ENCODE measurements at regions not wholly inside any gene's neighbourhood (a gene's known extent, or its start where the extent isn't known, plus 50 kb on each side); places are given as distances from the start of the nearest gene placed in this dataset.
A peak's percentile ranks its signal among the peaks of the same experiment; 100 is the strongest.

DNA sequence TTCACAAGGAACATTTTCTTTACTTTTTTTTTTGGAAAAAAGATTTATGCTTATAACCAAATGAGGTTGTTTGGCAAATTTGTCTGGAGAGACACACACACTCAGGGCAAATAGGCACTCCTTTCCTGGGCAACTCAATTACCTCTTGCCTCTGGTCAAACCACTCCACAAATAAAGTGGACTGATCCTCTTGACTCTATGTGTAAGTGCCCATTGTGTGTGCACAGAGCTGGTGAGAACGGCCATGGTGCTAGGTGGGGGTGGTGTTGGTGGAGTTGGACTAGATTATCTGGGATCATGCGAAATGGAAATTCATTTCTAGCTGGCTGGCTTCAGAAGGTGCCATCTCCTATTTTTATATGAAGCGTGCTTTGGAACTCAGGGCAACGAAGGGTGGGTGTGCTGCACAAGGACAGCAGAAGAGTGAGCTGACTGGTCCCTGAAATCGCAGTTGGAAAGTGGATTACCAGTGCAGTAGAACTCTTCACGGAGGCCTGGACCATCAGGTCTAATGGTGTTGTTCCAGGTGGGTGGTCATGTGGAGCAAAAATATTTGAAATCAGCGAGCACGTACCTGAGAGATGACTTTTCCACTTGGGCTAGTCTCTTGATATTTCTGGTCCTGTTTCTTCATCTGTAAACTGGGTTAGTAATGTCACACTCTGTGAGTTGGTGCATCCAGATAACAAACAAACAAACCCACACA lies 149.9 kb downstream of the RPIA start:
- H3K4me1 Mint-ChIP-seq: no peaks in the 10 kb centered on the region
- no peaks in the 10 kb centered on the region for H3K36me3 Mint-ChIP-seq
- H3K27me3 Mint-ChIP-seq (ENCODE audit: low read depth in 3 of 3): peaks cover 4 to 7% (median 6%) of the 10 kb centered on the region in 3 donors
- peaks cover 0 to 2% (median 0%) of the 10 kb centered on the region in 6 donors for H3K9me3 Mint-ChIP-seq
- H3K4me3 Mint-ChIP-seq: no peak overlapping the region
- no peak for DNase-seq
- H3K27ac Mint-ChIP-seq: no peak overlapping the region

DNA sequence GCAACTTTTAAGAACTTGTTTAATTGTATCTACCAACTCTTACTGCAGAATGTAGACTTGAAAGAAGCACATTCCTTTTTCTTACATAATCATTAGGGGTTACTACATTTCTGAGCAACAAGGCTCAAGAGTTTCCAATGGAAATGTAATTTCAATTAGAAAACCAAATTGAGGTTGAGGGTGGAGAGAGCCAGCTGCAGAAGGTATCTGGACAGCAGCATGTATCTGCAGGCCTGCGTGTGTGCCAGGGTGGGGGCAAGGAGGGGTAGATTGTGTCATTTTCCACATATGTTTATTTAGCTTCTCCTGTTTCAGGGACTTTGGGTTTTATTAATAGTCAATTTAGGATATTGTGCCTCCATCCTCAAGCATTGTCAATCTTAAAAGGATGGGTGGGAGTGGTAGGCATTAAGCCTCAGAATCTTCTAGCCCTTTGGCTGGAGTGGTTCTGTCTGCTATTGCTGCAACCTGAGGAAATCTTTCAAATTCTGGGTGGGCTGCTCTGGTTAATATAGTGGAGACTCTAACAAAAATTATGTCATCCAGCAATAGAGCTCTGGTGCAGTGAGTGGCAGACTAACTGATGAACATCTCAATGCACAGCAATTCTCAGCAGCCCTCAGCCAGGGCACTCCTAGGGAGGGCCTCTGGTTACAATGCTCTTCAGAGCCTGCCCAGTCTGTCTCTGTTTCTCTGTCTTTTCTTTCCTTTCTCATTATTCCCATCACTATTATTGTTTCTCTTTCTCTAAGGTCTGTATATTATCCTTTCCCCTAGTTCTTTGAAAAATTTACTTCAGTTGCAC lies 151.4 kb downstream of the RPIA start:
- Mint-ChIP-seq H3K4me1 (no peaks in the 10 kb centered on the region), H3K36me3 (no peaks in the 10 kb centered on the region), H3K27me3 (ENCODE audit: low read depth in 3 of 3) (peaks cover 4 to 8% (median 8%) of the 10 kb centered on the region in 3 donors), H3K27ac (no peak overlapping the region), H3K9me3 (peaks cover 0 to 2% (median 0%) of the 10 kb centered on the region in 6 donors), H3K4me3 (no peak overlapping the region)
- DNase-seq: no peak

DNA sequence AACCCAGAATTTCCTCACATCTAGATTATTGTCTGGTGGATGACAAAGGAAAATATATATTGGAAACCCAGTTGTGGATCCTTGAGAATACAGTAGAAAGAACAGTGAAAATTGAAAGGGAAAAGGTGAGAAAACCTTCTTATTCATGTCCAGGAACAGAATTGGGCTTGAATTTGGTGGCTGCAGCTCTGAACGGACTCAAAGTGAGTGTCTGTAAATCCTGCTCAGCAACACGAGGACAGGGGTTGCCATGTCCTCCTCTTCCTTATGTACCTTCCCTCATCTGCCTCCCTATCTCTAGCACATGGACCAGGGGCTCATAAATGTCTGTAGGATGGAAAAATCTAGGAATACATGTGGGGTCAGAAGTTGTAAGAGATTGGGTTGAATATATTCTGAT lies 152.2 kb downstream of the RPIA start:
- no peaks in the 10 kb centered on the region for H3K36me3 Mint-ChIP-seq
- no peak overlapping the region for H3K27ac Mint-ChIP-seq
- H3K9me3 Mint-ChIP-seq: peaks cover 0 to 2% (median 0%) of the 10 kb centered on the region in 6 donors
- H3K4me1 Mint-ChIP-seq: no peaks in the 10 kb centered on the region
- DNase-seq: no peak
- H3K4me3 Mint-ChIP-seq: no peak overlapping the region
- peaks cover 2 to 10% (median 10%) of the 10 kb centered on the region in 3 donors for H3K27me3 Mint-ChIP-seq (ENCODE audit: low read depth in 3 of 3)

DNA sequence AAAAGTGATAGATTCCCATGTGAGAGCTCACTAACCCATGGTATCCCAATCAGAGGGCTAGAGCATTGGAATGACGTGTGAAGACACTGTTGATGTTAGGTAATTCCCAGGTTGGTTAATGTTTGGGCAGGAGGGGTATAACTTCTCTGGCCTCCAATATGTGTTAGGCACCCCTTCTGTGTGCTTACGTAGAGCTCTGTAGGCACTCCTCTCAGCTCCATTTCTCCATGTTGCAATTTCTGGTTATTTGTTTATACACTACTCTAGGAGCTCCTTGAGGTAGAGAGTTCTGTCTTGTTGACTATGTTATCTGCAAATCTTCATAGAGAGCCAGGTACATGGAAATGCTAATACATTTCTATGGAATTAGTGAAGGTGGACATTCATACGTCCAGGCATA lies 153.5 kb downstream of the RPIA start:
- no peak overlapping the region for H3K27ac Mint-ChIP-seq
- peaks cover 2 to 10% (median 8%) of the 10 kb centered on the region in 3 donors for H3K27me3 Mint-ChIP-seq (ENCODE audit: low read depth in 3 of 3)

DNA sequence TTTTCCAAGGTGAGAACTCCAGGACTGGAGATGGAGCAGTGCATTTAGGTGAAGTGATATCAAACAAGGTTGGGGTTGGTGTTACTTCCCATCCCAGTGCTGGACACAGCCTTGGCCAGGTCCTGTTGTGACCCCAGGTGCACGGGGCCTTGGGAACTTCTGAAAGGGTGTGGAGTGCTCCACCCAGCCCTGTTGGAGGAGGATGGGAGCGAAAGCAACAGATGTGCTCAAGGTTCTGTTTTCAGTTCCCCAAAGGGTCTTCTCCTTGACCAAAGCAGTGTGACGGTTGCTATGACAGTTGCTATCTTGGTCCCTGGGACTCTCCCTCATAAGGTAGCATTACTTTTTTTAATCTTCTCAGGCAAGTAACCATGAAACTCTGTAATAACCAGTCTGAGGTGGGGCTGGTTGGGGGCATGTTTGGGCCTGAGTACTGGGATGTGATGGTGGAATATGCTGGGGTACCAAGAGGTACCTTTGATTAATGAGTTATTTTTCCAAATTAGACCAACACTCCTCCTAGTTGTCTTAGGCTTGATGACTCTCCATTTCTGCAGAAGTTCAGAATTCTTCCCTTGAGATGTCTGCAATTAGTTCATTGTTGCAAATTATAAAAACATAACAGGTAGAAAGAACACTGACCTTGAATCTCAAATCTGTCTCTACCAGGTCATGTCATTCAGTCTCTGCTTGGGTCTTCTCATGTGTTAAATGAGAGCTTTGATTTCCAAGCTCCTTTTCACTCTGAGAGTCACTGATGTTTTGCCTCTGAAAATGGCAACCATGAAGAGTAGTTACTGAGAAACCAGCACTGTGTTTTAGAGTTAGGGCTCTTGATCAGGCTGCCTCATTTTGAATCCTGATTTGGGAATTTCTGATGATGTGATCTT lies 154.5 kb downstream of the RPIA start:
- no peak overlapping the region for H3K27ac Mint-ChIP-seq
- H3K9me3 Mint-ChIP-seq: peaks cover 0 to 2% (median 0%) of the 10 kb centered on the region in 6 donors
- H3K4me1 Mint-ChIP-seq: no peaks in the 10 kb centered on the region
- H3K27me3 Mint-ChIP-seq (ENCODE audit: low read depth in 3 of 3): peaks cover 4 to 13% (median 8%) of the 10 kb centered on the region in 3 donors
- no peak overlapping the region for H3K4me3 Mint-ChIP-seq
- no peaks in the 10 kb centered on the region for H3K36me3 Mint-ChIP-seq
- no peak for DNase-seq

More for the DNA sequence above, 153.5 kb downstream of the RPIA start:
- no peaks in the 10 kb centered on the region for H3K4me1 Mint-ChIP-seq
- no peaks in the 10 kb centered on the region for H3K36me3 Mint-ChIP-seq
- peaks cover 0 to 2% (median 0%) of the 10 kb centered on the region in 6 donors for H3K9me3 Mint-ChIP-seq
- H3K4me3 Mint-ChIP-seq: no peak overlapping the region
- no peak for DNase-seq

DNA sequence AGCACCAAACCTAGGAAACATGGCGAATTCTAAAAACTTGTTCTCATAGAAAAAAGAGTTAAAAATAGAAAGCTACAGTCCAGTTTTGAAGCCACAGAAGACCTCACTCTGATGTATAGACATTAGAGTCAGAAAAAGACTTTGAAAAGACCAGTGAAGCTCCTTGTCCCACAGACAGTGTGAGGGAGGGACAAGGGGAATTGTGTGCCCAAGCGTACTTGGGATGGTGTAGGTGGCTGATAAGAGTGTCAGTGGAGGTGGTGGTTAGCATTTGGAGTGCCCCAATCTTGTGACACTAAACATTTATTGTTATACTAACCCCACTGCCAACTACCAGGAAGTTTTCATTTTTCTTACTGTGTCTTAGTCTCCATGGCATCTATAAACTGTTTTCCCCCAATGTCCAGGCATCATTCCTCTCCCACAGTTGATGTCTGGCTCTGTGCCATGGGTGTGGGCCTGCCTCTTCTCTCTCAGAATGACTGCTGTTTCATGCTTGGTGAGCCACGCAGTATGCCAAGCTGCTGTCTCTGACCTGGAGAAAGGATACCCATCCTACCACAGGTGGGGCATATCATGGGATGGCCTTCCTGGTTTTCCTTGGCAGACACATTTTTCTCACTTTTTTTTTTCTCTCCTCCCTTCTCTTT lies 161.4 kb downstream of the RPIA start:
- H3K9me3 Mint-ChIP-seq: no peaks in the 10 kb centered on the region
- no peaks in the 10 kb centered on the region for H3K36me3 Mint-ChIP-seq
- peak overlapping the region in 1 of 6 donors; percentile 14 for H3K27ac Mint-ChIP-seq
- peaks cover 0 to 2% of the 10 kb centered on the region in 2 donors for H3K4me1 Mint-ChIP-seq
- DNase-seq: no peak
- H3K27me3 Mint-ChIP-seq (ENCODE audit: low read depth in 3 of 3): peaks cover 2 to 12% (median 6%) of the 10 kb centered on the region in 3 donors
- no peak overlapping the region for H3K4me3 Mint-ChIP-seq

DNA sequence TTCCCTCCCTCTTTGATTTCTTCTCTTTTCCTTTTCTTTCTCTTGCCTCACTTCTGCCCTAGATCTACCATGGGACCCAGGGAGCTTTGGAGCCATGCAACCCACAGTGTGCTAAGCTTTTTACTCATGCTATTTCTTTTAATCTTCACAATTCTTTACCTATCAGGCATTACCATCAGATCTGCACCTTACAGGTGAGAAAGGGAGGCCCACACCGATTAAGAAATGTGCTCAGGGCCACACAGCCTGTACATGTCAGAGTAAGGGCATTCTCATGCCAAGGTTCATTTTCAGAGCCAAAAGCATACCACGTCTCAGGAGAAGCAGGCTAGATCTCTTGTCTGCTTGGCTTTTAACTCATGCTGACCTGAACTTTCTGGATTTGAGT lies 161.9 kb downstream of the RPIA start:
- Mint-ChIP-seq H3K9me3 (no peaks in the 10 kb centered on the region), H3K27ac (no peak overlapping the region), H3K4me3 (no peak overlapping the region), H3K4me1 (peaks cover 0 to 5% of the 10 kb centered on the region in 2 donors), H3K27me3 (ENCODE audit: low read depth in 3 of 3) (peaks cover 2 to 11% (median 7%) of the 10 kb centered on the region in 3 donors), H3K36me3 (no peaks in the 10 kb centered on the region)
- DNase-seq: no peak

DNA sequence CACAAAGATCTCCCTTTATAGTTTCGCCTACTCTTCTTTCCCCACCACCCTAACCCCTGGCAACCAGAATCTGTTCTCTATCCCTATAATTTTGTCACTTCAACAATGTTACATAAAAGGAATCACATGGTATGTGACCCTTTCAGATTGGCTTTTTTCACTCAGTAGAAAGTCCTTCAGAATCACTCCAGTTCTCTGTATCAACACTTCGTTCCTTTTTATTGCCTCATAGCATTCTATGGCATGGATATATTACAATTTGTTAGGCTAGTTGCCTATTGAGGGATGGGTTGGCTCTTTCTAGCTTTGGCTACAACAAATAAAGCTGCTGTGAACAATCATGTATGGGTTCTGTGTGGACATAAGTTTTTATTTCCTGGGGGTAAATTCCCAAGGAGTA lies 163.1 kb downstream of the RPIA start:
- no peak overlapping the region for H3K27ac Mint-ChIP-seq
- H3K36me3 Mint-ChIP-seq: no peaks in the 10 kb centered on the region
- DNase-seq: no peak
- no peaks in the 10 kb centered on the region for H3K9me3 Mint-ChIP-seq
- H3K27me3 Mint-ChIP-seq (ENCODE audit: low read depth in 3 of 3): peaks cover 2 to 11% (median 6%) of the 10 kb centered on the region in 3 donors
- H3K4me1 Mint-ChIP-seq: peaks cover 0 to 5% of the 10 kb centered on the region in 2 donors
- H3K4me3 Mint-ChIP-seq: no peak overlapping the region

DNA sequence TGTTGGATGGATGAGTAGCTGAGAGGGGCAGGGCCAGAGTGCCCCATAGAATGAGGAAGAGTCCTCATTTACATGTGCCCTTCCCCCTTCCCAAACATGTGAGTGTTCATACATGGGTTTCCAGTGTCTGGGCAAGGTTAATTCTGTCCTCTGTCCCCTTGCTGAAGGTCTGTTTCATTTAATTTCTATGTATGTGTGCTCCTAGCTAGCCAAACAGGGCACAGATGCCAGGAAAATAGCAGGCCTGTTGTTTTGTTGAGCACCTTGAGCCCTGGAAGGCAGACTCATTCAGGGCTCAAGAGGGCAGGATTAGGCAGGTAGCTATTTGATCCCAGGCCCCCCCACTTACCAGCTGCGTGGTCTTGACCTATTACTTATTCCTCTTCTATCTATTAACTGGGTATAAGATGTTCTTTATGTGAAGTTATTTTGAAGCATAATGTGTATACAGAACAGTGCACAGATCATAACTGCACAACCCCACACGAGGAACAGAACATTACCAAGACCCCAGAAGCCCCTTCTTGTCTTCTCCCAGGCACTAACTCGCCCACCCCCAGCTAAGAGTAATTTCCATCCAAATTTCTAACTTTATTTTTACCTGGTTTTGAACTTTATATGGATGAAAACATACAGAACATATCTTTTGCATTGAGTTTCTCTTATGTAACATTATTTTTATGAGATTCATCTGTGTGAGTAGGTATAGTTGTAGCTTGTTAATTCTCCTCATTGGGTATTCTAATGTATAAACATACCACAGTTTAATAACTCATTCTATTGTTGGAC lies 164.3 kb downstream of the RPIA start:
- H3K9me3 Mint-ChIP-seq: no peaks in the 10 kb centered on the region
- H3K4me1 Mint-ChIP-seq: peaks cover 0 to 5% of the 10 kb centered on the region in 2 donors
- no peak for DNase-seq
- H3K27me3 Mint-ChIP-seq (ENCODE audit: low read depth in 3 of 3): peaks cover 2 to 8% (median 6%) of the 10 kb centered on the region in 3 donors
- H3K27ac Mint-ChIP-seq: no peak overlapping the region
- H3K4me3 Mint-ChIP-seq: no peak overlapping the region
- no peaks in the 10 kb centered on the region for H3K36me3 Mint-ChIP-seq

DNA sequence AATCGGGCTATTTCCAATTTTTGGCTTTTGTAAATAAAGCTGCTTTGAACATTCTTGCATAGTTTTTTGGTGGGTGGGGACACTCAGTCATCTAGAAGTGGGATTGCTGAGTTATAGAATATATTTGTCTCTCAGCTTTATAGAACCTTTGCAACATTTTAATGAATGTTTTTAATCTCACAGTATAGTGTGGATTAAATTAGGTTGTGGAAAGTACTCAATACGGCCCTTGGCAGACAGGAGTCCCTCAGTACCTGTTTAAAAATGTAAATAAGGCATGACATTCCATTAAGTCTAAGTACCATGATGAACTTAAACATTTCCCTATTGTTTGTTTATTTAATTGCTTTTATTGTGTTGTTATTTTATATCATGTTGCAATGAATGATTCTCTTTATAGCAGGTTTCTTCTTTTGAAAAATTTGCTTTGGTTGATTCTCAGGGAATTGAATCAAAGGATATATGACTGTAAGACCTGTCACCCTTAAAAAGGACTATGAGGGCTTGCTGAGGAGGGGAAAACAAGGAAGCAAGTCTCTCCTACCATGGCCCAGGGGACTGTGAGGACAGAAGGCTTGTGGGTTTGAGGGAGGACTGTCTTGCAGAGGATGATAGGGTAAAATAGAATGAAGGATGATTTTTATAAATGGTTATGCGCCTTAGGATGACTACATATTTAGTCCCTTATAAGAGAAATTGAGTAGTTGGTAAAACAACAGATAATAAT lies 165.1 kb downstream of the RPIA start:
- Mint-ChIP-seq H3K27ac (no peak overlapping the region), H3K9me3 (no peaks in the 10 kb centered on the region), H3K27me3 (ENCODE audit: low read depth in 3 of 3) (peaks cover 0 to 7% (median 6%) of the 10 kb centered on the region in 3 donors), H3K4me1 (peaks cover 0 to 5% of the 10 kb centered on the region in 2 donors), H3K36me3 (no peaks in the 10 kb centered on the region), H3K4me3 (no peak overlapping the region)
- no peak for DNase-seq

DNA sequence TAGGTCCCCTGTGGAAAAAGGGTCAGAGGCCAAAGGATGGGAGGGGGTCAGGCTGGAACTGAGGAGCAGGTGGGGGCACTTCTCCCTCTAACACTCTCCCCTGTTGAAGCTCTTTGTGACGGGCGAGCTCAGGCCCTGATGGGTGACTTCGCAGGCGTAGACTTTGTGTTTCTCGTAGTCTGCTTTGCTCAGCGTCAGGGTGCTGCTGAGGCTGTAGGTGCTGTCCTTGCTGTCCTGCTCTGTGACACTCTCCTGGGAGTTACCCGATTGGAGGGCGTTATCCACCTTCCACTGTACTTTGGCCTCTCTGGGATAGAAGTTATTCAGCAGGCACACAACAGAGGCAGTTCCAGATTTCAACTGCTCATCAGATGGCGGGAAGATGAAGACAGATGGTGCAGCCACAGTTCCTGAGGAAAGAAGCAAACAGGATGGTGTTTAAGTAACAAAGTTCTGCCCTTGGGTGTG lies 165.8 kb downstream of the RPIA start:
- no peak for DNase-seq
- no peak overlapping the region for H3K27ac Mint-ChIP-seq
- H3K36me3 Mint-ChIP-seq: no peaks in the 10 kb centered on the region
- H3K9me3 Mint-ChIP-seq: no peaks in the 10 kb centered on the region
- peaks cover 0 to 7% (median 6%) of the 10 kb centered on the region in 3 donors for H3K27me3 Mint-ChIP-seq (ENCODE audit: low read depth in 3 of 3)
- H3K4me1 Mint-ChIP-seq: peaks cover 0 to 5% of the 10 kb centered on the region in 2 donors
- H3K4me3 Mint-ChIP-seq: no peak overlapping the region

DNA sequence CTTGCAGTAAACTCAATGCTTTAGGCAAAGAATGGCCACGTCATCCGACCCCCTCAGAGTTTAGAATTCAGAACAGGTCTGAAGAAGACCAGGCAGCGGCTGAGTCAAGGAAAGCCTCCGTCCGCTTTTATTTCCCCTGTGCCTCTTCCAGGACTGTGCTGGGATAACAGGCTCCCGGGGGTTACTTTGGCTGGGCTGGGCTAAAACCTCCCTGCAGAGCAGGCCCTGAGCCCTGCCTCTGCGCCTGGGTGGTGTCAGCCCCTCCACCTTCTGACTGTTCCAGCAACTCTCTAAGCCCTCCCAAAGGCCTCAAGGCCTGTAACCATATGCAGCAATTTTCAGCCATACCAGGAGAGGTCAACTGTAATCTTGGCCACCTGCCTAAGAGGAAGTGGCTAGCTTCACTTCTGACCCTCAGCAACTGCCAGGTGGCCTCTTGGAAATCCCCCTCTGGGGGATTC lies 166.5 kb downstream of the RPIA start:
- no peaks in the 10 kb centered on the region for H3K9me3 Mint-ChIP-seq
- H3K27ac Mint-ChIP-seq: peak overlapping the region in 1 of 6 donors; percentile 54
- peak; percentile 6 to 26 (median 16) for DNase-seq
- H3K4me3 Mint-ChIP-seq: peak overlapping the region in 2 of 5 donors; percentile 20 to 50
- peaks cover 0 to 5% (median 4%) of the 10 kb centered on the region in 3 donors for H3K27me3 Mint-ChIP-seq (ENCODE audit: low read depth in 3 of 3)
- H3K36me3 Mint-ChIP-seq: no peaks in the 10 kb centered on the region
- peaks cover 0 to 5% of the 10 kb centered on the region in 2 donors for H3K4me1 Mint-ChIP-seq
